ENCODE measurements at regions not wholly inside any gene's neighbourhood (a gene's known extent, or its start where the extent isn't known, plus 50 kb on each side); places are given as distances from the start of the nearest gene placed in this dataset.

GRCh38 chrX:20402956-20403355 lies 136.2 kb upstream of the RPS6KA3 start:
- no peak for DNase-seq (ENCODE audit: low read depth)
- TF ChIP-seq, protein P1, sequence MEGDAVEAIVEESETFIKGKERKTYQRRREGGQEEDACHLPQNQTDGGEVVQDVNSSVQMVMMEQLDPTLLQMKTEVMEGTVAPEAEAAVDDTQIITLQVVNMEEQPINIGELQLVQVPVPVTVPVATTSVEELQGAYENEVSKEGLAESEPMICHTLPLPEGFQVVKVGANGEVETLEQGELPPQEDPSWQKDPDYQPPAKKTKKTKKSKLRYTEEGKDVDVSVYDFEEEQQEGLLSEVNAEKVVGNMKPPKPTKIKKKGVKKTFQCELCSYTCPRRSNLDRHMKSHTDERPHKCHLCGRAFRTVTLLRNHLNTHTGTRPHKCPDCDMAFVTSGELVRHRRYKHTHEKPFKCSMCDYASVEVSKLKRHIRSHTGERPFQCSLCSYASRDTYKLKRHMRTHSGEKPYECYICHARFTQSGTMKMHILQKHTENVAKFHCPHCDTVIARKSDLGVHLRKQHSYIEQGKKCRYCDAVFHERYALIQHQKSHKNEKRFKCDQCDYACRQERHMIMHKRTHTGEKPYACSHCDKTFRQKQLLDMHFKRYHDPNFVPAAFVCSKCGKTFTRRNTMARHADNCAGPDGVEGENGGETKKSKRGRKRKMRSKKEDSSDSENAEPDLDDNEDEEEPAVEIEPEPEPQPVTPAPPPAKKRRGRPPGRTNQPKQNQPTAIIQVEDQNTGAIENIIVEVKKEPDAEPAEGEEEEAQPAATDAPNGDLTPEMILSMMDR (IDR thresholded peaks at IDR 0.05; ENCODE audit: control insufficient read depth, insufficient read depth, low read depth, low read length, missing control alignments) = no peak
- no peak overlapping the region for H3K4me3 ChIP-seq (ENCODE audit: control insufficient read depth, low read depth, low read length)

GRCh38 chrX:20399728-20400414 lies 133.2 kb upstream of the RPS6KA3 start:
- no peak overlapping the region for H3K4me3 ChIP-seq (ENCODE audit: control insufficient read depth, low read depth, low read length)
- TF ChIP-seq, protein P1 (IDR thresholded peaks at IDR 0.05; ENCODE audit: control insufficient read depth, insufficient read depth, low read depth, low read length, missing control alignments) = no peak
- no peak for DNase-seq (ENCODE audit: low read depth)

- TF ChIP-seq, protein P1 (IDR thresholded peaks at IDR 0.05; ENCODE audit: control insufficient read depth, insufficient read depth, low read depth, low read length, missing control alignments) = no peak
- no peak for DNase-seq (ENCODE audit: low read depth)
- H3K4me3 ChIP-seq (ENCODE audit: control insufficient read depth, low read depth, low read length) = no peak overlapping the region
These were observed 130.9 kb upstream of the RPS6KA3 start for GRCh38 chrX:20397587-20397986.

DNA sequence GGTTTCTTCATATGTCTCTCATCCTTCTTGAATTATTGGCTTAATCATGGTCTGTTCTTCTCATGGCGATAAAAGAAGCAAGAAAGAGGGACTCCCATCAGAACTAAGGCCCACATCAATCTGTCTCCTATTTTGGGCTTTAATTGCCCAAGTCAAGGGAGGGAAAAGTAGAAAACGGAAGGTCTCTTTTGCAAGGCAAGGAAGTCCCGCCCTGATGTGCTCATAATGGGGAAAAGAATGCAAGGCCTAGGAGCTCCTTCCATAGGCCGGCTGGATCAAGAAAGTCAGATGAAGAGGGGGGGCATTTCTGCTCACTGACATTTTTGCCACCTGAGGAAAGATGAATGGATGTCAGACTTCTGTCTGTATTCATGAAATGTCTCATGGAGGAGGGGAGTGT lies 127.7 kb upstream of the RPS6KA3 start:
- TF ChIP-seq, protein P1 (IDR thresholded peaks at IDR 0.05; ENCODE audit: control insufficient read depth, insufficient read depth, low read depth, low read length, missing control alignments) = no peak
- no peak for DNase-seq (ENCODE audit: low read depth)
- H3K4me3 ChIP-seq (ENCODE audit: control insufficient read depth, low read depth, low read length) = no peak overlapping the region

- DNase-seq (ENCODE audit: low read depth) = no peak
- TF ChIP-seq, protein P1 (IDR thresholded peaks at IDR 0.05; ENCODE audit: control insufficient read depth, insufficient read depth, low read depth, low read length, missing control alignments) = no peak
- H3K4me3 ChIP-seq (ENCODE audit: control insufficient read depth, low read depth, low read length) = no peak overlapping the region
These were observed 127.2 kb upstream of the RPS6KA3 start for GRCh38 chrX:20393944-20394343.

DNA sequence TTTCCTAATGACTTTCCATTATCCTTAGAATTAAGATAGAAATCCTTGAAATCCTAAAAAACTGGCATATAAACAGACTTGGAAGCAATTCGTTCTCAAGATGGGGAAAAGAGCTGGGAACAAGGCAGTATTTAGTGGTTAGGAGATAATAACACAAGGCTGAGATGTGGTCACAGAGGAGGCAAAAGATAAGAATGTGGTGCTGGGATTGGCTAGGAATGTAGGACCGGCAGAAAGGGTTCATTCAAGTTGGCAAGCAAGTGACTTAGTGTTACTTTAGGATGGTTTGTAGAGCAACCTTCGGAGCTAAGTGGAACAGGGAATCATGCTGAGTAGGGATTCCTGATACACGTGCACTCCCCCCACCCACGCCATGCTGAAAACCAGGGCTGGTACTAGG lies 121.9 kb upstream of the RPS6KA3 start:
- H3K4me3 ChIP-seq (ENCODE audit: control insufficient read depth, low read depth, low read length) = no peak overlapping the region
- no peak for DNase-seq (ENCODE audit: low read depth)
- TF ChIP-seq, protein P1 (IDR thresholded peaks at IDR 0.05; ENCODE audit: control insufficient read depth, insufficient read depth, low read depth, low read length, missing control alignments) = no peak
